Epithelial cell of esophagus (primary cell): ENCODE measurements at regions not wholly inside any gene's neighbourhood (a gene's known extent, or its start where the extent isn't known, plus 50 kb on each side); places are given as distances from the start of the nearest gene placed in this dataset.
A peak's percentile ranks its signal among the peaks of the same experiment; 100 is the strongest.

Experiments
- DNase-seq: peaks from one replicate; pipeline ENCODE4 v3.0.0; 2010; ENCODE audit warnings: low read depth
- H3K4me3 ChIP-seq: 2 replicates; pipeline ENCODE4 v1.5.1; 2011; ENCODE audit warnings: mild to moderate bottlenecking, low read length, control low read depth
- TF ChIP-seq, protein P1 (sequence below): IDR thresholded peaks from 2 replicates; pipeline ENCODE4 v1.5.1; 2011; ENCODE audit warnings: low read depth, mild to moderate bottlenecking, low read length, control low read depth, inconsistent platforms; ENCODE audit not compliant: insufficient read depth; ENCODE audit errors: missing control alignments

DNA sequence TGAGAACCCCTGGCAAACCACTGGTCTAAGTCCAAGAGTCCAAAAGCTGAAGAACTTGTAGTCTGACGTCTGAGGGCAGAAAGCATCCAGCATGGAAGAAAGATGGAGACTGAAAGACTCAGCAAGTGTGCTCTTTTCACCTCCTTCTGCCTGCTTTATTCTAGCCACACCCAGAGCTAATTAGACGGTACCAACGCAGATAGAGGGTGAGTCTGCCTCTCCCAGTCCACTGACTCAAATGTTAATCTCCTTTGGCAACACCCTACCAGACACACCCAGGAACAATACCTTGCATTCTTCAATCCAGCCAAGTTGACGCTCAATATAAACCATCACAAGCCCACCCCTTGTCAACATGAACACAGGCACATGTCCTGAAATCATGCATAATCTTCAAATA is 155.1 kb downstream of the CCDC59 start:
- TF ChIP-seq, protein P1, sequence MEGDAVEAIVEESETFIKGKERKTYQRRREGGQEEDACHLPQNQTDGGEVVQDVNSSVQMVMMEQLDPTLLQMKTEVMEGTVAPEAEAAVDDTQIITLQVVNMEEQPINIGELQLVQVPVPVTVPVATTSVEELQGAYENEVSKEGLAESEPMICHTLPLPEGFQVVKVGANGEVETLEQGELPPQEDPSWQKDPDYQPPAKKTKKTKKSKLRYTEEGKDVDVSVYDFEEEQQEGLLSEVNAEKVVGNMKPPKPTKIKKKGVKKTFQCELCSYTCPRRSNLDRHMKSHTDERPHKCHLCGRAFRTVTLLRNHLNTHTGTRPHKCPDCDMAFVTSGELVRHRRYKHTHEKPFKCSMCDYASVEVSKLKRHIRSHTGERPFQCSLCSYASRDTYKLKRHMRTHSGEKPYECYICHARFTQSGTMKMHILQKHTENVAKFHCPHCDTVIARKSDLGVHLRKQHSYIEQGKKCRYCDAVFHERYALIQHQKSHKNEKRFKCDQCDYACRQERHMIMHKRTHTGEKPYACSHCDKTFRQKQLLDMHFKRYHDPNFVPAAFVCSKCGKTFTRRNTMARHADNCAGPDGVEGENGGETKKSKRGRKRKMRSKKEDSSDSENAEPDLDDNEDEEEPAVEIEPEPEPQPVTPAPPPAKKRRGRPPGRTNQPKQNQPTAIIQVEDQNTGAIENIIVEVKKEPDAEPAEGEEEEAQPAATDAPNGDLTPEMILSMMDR = no peak
- no peak overlapping the region for H3K4me3 ChIP-seq
- peak; percentile 59 for DNase-seq

DNA sequence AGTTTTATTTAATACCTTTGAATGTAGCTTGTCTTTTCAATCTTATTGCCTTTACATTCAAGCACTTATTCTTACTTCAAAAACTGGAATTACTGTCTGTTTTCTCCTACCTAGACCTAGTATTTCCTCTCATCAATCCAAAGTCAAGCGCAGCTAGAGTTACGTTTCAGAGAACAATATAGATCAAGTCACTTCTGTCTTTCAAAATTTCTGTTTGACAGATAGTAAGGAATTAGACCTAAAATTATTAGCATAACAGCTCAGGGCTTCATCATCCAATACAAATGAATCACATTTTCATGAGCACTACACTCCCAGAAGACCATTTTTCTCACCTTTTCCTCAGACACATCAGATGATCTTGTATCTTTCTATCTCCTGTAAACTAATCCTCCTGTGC is 170.6 kb downstream of the CCDC59 start:
- no peak overlapping the region for H3K4me3 ChIP-seq
- TF ChIP-seq, protein P1 = no peak
- DNase-seq = no peak

DNA sequence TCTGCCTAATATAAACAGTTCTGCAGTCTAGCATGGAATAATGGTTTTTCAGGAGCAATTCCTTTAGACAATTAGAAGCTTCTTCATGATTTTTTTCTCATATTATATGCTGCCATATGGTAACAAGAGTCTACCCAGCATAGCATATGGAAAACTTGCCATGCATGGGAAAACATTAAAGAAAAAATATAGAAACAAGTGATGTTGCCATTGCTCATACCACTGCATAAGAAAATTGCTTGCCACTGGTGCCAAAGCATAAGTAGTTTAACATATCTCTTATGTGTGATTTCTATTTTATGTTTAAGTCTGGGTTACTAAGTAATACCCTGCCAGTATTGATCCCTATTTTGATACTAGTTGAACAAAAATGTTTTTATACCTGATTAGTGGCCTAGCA is 171.2 kb downstream of the CCDC59 start:
- no peak overlapping the region for H3K4me3 ChIP-seq
- no peak for DNase-seq
- TF ChIP-seq, protein P1 = no peak

DNA sequence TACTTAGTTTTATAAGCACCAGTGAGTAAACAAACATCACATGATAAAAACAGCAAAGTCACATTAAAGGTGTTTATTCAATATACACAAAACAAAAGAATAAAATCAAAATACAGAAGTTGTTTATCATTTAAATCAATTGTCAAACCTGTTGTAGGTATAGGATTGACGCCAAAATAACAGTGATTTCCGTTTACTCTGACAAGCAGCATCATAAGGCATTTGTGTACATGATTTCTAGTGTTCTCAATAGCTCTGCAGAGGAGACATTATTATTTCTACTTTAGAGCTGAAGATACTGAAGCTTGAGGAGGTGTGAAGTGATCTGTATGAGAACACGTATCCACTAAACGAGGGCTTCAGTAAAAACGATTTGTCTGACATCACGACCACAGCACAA is 171.9 kb downstream of the CCDC59 start:
- TF ChIP-seq, protein P1 = no peak
- DNase-seq = no peak
- no peak overlapping the region for H3K4me3 ChIP-seq

DNA sequence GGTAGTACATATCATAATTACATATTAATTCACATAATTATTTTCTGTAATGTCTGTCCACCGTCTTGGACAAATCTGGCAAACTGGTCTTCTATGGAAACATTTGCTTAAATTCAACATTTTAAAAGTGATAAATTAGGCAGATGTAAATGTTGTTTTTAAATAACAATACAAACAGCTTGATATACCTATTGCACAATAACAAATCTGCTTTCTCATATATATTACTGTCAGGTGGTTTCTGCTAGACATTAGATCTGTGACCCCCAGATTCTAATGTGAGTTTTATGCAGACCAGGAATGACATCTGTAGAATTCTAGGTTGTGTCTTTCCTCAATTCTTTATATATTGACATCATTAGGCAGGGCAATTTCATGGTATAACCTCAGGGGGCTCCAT is 173.3 kb downstream of the CCDC59 start:
- H3K4me3 ChIP-seq = no peak overlapping the region
- TF ChIP-seq, protein P1 = no peak
- DNase-seq = no peak

DNA sequence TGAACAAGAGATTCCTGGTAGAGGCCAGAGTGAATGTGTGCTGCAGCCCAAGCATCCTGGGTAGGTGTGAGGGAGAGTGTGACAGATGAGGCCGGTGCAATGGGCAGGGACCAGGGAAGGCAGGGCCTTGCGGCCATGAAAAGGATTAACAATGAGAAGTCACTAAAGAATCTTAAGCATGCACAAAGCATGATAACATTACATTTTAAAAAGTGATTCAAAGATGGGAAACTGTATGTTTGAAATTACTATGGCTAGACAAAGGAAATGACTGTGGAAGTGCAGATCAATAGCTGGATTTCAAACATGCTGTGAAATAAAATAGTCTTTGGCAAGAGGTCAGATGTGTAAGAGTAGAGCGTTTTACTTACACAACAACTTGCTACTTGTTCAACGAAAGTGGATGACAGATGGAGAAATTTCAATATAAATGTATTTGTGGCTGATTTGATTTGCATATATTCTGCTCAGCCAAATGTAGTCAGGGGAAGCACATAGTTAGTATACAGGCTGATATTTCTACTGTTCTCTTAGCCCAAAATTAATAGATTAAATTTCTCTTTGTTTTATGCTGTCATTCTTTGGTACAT is 175.5 kb downstream of the CCDC59 start:
- peak; percentile 33 for DNase-seq
- TF ChIP-seq, protein P1 = no peak

DNA sequence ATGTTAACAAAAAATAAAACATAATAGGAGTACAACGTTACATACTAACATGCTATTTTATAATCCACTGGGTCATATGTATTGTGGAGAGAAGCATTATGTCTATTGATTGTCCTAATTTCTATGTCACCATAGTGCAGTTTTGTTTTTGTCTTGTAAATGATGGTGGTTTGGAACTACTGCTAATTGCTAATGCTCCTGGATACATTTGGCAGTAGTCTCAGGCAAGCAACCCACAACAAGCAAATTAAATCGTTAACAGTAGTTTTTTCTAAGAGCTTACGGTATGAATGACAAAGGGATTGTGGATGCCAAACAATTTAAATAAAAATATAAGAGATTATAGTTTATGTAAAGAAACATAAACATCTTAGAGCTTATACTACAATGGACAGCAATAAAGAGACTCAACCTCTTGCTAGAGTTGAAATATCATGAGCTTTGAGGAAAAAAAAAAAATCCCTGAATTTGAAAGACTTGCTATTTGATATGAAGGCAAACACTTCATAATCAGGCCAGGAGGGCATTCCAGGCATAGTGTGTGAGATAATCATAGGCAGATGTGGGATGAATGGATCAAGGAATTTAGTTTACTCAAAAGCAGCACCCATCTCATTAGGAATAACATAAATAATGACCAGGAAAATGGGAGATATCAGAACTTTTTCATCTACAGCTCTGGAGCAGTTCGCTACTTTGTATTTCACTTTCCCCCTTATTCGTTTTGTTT is 181.3 kb downstream of the CCDC59 start:
- no peak overlapping the region for H3K4me3 ChIP-seq
- no peak for DNase-seq
- TF ChIP-seq, protein P1 = no peak

More for the DNA sequence above, 175.5 kb downstream of the CCDC59 start:
- no peak overlapping the region for H3K4me3 ChIP-seq
